ENCODE measurements at regions not wholly inside any gene's neighbourhood (a gene's known extent, or its start where the extent isn't known, plus 50 kb on each side); places are given as distances from the start of the nearest gene placed in this dataset.

DNA sequence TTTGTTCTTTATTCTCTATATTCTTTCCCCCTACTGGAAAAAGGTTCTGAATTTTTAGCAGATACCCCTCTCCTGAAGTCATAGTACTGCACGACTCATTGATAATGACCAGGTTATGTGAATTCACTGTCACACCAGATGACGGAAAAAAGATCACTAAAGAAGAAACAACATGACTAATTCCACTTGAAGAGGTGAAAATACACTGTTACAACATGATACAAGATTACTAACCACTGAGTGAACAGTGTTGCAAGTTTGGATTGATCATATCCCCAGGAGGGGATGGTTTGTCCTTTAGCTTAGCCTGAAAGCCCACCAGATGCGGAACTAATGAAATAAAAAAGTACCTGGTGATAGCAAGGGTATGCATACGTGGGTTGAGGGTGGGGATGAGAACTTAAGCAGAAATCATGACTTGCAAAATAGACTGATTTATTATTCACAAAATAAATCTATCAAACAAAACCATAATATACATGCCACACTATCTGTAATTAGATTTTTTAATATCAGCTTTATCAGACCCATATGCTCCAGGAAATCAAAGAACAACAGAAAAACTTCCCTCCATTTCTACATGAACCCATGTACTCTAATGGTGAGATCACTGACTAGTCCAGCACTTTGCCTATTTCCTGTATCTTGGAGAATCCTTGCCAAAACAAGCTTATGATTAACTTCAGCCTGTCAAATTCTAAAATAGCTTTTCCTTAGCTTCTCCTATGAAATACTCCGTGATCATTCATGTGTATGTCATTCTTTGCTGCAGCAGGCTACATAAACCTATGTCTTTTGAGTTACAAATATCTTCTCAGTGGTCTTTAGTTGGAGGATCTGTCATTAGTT, 257.4 kb upstream of the AGA start:
- FAIRE-seq = no peak

DNA sequence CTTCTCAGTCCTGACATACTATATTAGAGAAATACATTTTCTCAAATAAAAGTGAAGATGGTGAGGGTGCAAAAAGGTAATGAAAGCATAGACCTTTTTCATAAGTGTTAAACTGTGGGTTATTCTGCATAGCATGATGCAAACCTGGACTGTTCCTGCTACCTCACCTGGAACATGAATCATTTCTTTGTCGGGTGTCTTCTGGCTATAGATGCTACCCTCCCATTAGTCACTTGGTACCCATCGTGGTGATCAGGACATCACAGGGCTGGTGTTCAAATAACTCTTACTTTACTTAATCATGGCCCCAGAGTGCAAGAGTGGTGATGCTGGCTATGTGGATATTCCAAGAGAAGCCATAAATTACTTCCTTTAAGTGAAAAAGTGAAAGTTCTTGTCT, 264.7 kb upstream of the AGA start:
- FAIRE-seq = no peak

DNA sequence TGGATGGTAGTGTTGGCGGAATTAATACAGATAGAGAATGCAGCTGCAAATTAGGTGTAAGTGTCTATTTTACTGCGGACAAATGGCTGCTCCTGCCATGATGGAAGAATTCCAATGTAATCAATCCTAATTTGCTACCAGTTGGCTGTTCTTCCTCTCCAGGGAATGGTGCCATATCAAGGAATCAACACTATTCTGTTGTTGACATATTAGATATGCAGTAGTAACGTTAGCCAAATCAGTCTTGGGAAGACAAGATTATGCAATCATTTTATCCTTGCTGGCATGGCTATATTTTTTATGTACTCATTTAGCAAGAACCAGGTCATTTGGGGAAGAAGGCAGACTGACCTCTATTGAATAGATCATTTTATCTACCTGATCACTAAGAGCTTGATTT, 271.2 kb upstream of the AGA start:
- no peak for FAIRE-seq

DNA sequence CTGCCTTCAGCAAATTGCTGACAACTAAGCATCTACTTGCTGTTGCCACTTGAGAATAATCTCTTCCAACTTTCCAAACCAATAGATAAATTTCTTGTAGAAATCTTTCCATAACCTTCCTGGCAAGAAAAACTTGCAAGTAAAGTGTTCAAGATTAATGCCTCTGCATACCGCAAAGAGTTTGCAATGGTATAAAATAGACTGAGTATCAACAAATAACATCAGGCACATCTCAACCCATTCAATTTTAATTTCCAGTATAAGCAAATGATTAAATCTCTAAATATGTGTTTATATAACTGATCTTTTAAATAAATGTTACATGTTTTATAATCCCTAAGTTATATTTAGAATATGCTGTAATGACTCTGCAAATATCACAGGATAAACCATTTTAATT, 275.2 kb upstream of the AGA start:
- FAIRE-seq = no peak

DNA sequence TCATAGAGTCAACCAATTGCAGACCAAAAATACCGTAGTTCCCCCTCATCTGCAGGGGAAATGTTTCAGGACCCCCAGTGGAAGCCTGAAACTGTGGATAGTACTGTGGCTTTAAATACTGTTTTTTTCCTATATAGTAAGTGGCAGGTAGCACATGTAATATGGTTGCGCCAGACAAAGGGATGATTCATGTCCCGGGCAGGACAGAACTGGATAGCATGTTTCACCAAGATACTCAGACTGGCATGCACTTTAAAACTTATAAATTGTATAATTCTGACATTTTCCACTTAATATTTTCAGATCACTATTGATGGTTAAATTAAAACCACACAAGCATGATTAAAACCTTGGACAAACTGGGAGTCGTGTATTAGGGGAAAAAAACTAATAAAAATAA, 276.3 kb upstream of the AGA start:
- no peak for FAIRE-seq

DNA sequence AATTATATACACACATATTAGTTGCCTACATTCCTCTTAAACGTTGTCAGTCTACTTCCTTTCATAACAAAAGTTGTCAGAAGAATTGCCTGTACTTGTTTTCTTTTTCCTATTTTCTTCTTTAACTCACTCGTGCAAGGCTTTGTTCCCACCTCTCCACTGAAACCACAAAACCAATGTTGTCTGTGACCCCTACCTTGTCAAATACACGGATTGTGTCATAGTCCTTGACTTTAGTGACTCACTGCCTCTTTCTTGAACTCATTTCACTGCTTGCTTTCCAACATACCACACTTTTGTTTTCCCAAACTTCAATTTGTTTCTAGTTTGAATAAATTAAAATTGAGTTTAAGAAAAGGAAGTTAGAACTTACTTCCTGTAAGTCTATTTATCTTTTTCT, 283.9 kb upstream of the AGA start:
- no peak for FAIRE-seq

DNA sequence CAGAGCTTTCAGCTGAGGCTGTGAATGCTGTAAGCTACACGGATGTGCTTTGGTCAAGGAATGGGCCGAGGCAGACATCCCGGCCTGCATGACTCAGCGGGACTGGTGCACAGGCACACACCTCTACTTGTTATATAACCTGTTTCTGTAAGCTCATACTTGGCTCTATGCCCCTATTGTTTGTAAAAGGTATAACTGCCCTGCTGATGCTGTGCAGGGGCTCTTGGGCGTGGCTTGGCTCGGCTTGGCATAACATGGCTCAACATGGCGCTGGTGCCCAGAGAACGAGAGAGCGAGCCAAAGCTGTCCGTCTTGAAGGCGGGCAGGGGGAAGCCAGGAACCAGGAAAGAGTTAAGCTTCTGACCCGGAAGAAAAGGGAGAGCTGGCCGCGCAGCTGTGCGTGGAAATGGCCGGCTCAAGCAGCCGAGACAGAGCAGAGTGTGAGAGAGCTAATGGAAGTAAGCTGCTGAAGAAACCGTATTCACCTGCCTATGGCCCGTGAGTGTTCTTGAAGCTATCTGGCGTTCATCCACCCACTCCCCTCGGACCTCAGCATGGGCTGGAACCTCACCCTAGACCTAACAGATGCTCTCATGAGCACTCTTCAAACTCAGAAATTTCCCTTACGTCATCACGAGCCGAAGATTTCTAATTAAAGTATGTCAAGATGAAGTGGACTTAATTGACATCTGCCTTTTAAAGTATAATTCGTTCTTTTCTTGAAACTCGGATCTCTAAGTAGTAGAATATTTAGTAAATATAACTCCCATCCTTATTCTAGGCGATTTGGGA, 286.3 kb upstream of the AGA start:
- FAIRE-seq = no peak

DNA sequence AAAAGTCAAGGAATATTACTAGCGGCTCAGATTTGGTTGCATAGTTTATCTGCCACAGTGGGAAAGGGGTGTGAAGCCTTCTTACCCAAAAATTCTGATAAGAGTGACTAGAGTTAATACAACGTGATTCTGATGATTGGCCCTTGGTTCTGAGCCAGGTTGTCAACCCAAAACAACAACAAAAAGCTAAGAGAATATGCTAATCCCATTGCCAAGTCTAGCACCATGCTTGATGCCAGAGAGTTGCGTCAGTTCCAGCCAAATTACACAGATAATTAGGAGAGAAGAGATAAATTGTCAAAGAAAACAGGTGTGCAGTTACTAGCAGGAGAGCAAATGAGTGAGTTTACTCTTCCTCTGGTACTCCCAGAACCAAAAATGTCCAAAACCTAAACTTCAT, 287.4 kb upstream of the AGA start:
- no peak for FAIRE-seq

DNA sequence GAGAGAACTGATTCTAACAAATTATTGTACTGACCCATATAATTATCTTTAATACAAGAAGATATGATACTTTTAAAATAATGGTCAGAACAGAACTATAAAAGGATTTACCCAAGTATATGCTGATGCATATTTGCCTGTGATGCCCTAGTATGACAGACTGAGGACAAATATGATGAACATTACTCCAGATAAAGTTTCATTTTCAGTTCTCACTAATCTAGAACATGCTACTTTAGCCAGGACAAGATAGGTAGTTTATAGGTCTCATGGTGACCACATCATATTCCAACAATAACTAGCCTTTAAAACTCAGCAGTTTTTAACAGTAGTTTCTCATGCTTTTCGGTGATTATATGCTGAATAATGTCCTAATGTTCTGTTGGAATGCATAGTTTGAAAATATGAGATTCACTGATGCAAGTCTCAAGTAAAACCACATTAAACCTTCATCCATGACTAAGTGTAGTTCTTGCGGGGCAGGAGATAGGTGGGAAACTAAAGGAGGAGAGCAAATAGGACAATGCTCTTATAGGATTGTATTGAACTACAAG, 295.2 kb upstream of the AGA start:
- no peak for FAIRE-seq

DNA sequence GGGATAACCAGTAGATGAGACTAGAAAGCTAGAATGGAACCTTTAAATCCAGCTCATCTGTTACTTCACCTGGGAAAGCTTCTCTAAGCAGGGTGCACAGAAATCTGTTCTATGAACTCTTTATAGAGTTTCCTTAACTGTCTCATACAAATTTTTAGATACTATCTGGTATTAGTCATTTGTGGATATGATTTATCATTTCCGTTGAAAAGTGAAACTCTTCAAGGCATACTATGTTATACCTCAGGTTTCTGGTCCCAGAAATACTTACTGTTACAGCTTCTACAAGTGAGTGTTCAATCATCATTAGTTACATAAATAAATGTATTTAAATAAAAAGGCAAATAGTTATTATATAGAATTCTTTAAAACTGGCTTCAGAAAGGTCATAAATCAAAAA, 298.3 kb upstream of the AGA start:
- FAIRE-seq = no peak

DNA sequence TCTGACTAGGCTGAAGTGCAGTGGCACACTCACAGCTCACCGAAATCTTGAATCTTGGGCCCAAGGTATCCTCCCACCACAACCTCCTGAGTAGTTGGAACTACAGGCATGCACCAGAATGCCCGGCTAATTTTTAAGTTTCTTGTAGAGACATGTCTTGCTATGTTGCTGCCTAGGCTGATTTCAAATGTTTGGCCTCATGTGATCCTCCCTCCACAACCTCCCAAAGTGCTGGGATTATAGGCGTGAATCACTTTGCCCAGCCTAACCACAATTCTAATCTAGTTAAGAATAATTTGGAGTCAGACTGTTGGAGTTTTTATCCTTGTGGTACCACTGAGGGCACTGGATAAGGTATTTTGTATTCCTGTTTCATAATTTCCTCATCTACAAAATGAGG, 317.5 kb upstream of the AGA start:
- no peak for FAIRE-seq

DNA sequence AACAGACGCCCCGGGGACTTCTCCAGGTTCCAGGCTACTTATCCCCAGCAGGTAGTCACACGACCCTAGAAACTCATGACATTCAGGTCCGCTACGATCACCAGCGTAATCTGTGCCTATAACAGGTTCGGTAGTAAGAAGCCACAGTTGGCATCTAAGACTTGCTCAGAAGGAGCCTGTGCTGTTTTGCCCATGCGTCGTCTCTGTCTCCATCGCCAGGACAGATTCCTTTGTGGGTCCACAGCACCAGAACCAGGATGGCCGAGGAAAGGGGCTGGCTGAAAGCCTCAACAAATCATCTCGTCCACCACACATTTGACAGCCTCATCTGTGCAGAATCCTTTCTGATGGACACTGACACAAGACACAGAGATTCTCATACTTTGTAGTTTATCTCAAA, 319.5 kb upstream of the AGA start:
- FAIRE-seq = no peak

DNA sequence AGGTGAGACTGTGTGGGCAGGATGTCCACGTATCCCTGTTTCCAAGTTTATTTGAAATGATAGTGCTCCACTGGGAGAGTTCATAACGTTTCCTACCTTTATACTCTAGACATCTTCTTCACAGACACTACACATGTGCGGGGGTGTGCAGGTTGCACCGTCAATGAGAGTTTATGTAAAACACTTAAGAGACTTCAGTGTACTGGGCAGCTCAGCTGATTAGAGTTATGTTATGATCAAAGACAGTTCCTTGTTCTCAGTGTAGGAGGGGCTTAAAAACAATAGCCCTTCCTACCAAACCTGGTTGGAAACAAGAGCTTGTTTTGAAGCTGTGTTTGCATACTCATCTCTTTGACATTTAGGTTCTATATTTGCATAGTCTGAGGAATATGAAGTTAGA, 326.9 kb upstream of the AGA start:
- FAIRE-seq = no peak

DNA sequence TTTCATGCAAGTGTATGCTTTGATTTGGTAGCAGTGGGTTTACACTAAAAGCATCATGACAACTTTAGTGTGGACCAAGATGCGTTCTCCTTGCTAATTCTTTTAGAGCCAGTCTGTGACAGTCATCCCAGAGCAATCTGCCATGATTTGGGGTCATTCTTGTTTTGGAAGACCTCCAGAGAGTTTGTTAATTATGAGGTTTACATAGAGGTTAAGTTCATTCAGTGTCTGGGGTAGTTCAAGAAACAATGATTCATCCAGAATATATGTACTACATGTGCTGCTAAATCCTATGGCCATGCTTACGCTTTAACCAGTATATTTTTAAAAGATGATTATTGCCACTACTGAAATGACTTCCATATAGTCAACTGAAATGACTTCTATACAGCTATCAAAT, 328.5 kb upstream of the AGA start:
- FAIRE-seq = no peak

DNA sequence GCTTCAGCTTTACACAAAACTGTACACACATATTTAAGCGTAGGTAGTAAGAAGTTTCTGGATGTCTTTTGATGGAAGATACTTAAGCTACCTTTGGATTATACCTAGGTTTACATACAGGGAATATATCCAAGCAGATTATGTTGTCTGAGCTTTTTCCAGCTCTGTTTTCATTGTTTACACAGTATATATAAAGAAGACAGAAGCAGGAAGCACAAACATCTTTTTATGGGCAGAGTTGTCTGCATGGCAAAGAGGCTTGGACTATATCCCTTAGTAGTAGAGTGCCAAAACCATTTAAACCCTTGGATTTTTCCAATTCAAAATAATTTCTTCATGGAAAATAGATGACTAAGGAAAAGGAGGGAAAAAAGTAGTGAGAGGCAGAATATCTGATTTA, 329.4 kb upstream of the AGA start:
- no peak for FAIRE-seq

DNA sequence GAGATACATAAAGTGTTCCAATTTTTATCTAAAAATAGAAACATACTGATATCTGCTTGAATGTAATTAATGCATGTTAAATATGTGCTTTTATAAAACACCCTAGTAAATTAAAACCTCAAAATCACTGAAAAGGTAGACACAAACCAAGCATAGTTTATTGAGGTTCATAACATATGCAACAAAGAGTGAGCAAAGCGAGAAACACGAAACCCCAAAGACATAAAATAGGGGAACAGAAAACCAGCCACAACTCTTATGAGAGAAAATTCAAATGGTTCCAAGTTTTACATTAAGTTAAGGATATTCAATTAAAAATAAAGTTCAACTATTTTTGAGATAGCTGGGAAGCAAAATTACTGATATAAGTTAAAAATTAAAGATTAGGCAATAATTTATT, 336.4 kb upstream of the AGA start:
- FAIRE-seq = no peak

DNA sequence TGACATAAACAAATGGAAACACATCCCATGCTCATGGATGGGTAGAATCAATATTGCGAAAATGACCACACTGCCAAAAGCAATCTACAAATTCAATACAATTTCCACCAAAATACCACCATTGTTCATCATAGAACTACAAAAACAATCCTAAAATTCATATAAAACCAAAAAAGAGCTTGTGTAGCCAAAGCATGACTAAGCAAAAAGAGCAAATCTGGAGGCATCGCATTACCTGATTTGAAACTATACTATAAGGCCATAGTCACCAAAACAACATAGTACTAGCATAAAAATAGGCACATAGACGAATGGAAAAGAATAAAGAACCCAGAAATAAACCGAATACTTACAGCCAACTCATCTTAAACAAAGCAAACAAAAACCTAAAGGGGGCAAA, 342.8 kb upstream of the AGA start:
- no peak for FAIRE-seq

DNA sequence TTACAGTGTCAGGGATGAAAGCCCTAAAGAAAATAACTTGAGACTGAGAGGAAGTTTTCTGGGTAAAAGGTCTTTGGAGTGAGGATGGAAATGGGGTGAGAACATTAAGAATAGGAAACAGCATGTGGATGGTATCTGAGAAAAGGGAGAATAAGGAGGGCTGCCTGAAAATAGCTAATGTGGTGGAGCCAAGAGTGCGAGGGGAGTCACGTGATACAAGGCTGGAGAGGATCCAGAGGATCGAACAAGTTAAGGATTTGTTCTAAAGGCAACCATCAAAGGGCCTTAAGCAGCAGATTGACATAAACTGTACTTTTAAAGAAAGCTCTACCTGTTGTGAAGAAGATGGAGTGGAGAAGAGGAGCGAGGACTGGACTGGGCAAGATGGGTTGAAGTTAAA, 347.4 kb upstream of the AGA start:
- no peak for FAIRE-seq

DNA sequence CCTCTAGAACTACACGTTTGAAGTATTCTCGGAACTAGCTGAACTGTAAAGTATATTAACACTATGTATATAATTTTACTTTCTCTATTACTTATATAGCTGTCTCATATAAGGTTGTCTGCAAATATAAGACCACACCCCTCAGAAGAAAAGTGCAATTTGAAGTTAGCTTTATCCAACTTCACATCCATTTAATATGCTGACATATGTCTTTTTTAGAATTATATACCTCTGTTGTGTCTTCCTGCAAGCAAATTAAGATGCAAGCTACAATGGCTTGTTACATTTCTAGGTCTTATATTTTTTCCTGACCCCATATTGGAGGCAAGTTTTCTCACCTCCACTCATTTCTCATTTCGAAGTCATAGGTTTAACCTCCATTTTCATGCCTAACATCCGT, 349.0 kb upstream of the AGA start:
- FAIRE-seq = no peak

DNA sequence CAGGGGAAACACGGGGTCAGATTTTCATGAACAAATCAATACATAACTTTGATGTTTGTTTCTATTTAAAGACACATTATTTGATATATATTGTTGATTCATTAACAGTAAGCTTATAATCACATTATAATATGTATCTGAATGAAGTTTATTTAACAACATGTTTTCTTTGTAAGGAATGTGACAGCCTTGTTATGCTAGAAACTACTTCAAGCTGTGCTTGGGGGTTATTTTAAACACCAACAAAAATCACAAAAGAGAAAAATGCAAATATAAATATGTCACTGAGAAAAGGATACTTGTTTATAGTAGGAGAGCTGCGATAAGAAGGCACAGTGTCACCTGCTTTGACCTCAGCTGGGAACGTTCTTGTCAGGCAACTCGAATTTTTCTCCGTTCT, 354.6 kb upstream of the AGA start:
- no peak for FAIRE-seq

DNA sequence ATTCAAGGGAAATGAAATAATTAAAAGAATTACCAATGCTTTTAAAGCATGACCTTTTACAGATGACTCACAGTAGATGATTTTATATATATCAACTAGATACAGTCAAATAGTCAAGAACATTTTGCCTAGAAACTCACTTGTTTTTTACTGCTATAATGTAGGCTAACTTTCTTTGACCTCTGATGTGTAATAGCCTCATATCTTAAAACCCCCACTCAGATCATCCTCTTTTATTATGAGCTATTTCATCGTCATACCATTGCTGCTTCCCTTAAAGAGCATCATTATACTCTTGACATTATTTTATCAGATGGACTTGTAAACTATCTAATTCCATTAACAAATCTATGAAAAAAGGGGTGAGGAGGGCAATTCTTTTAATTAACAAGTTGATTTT, 355.9 kb upstream of the AGA start:
- FAIRE-seq = no peak

DNA sequence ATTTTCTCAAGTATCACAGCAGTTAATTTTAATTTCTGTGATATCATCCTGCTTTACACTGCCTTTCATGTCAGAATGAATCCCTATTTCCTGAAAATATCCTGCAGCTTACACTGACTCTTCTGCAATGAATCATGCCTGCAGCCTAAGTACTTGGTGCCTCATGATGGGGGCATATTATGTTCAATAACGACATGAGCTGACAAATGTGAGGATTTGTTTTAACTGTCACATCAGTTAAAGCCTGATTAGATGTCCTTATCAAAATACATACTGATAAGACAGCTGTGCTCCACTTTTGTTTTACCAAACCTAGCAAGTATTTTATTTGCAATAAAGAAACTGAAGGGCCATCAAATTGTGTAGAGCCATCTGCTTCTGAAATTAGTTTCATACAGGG, 359.9 kb upstream of the AGA start:
- no peak for FAIRE-seq

DNA sequence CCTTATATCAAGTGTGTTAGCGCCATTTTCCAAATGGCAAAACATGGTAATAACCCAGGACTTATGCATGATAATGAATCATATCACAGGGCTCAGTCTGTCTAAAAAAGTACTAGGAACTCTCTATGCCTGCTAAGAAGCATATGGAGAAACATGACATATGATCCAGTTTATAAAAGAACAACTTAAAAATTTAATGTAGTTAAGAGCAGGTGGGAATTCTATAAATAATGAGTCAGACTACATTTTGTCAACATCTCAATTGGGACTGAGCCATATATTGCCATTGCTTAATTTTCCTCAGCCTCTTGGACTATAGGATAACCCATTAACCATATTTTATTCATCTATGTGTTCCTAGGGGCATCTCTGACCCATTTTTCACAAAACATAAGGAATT, 360.4 kb upstream of the AGA start:
- FAIRE-seq = no peak

DNA sequence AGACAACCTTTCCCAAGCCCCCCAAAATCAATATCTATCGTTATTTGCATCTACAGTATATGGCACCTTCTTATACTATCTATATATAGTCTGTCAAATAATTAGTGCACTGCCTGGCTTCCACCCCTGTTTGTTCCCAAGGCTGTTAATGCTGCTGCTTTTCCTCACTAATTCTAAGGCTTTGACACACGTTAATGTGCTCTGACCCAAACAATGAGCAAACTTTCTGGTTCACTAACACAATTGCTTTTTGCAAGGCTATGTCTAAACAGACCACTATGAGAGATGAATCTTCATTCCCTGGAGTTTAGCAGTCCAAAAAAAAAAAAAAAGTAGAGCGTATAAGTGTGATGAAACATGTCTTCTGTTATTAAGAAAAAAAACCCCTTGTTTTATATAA, 360.9 kb upstream of the AGA start:
- FAIRE-seq = no peak
